ENCODE measurements at regions not wholly inside any gene's neighbourhood (a gene's known extent, or its start where the extent isn't known, plus 50 kb on each side); places are given as distances from the start of the nearest gene placed in this dataset.

GRCh38 chr5:167308466-167308865 lies 983.0 kb upstream of the WWC1 start:
- Histone ChIP-seq H3K9ac (ENCODE audit: low read length) (no peak overlapping the region), H3K27me3 (ENCODE audit: control insufficient read depth, insufficient read depth, low read length) (no peaks in the 10 kb centered on the region), H3K36me3 (ENCODE audit: control insufficient read depth, low read depth, low read length) (no peaks in the 10 kb centered on the region), H3K9me3 (ENCODE audit: control insufficient read depth, low read depth, low read length) (no peaks in the 10 kb centered on the region), H3K4me1 (ENCODE audit: control insufficient read depth, low read depth, low read length) (peaks cover 46% of the 10 kb centered on the region), H3K4me3 (ENCODE audit: low read length) (no peak overlapping the region), H3K27ac (ENCODE audit: low read length) (no peak overlapping the region)

DNA sequence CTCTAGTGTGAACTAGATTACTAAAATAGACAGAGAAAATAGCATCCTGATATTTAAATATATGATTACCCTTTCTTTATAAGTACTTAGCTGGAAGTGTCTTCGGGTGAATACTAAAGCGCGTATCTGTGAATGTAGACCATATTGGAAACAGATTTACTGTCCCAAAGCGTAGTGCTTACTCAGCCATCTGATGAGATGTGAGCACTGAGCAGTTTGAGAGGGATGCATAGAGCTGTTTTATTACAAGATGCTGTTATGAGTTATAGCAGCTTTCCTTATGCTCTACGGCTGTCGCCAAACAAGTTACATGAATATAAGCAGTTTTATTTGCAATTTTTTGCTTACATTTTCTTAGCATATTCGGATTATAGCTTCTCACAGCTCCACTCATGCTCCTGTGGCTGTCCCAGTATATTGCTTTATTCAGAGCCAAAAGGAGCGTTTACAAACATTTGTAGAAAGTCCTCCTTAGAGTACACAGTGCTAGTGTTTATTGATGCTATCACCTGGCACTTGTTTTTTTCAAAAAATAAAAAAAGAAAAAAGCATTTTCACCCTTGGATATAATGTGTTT lies 981.4 kb upstream of the WWC1 start:
- H3K9me3 ChIP-seq (ENCODE audit: control insufficient read depth, low read depth, low read length): no peaks in the 10 kb centered on the region
- H3K4me3 ChIP-seq (ENCODE audit: low read length): no peak overlapping the region
- peaks cover 30% of the 10 kb centered on the region for H3K4me1 ChIP-seq (ENCODE audit: control insufficient read depth, low read depth, low read length)

GRCh38 chr5:167311340-167311739 lies 980.1 kb upstream of the WWC1 start:
- H3K4me3 ChIP-seq (ENCODE audit: low read length): no peak overlapping the region
- H3K9ac ChIP-seq (ENCODE audit: low read length): no peak overlapping the region
- H3K27ac ChIP-seq (ENCODE audit: low read length): no peak overlapping the region
- peaks cover 17% of the 10 kb centered on the region for H3K4me1 ChIP-seq (ENCODE audit: control insufficient read depth, low read depth, low read length)
- H3K9me3 ChIP-seq (ENCODE audit: control insufficient read depth, low read depth, low read length): no peaks in the 10 kb centered on the region
- H3K36me3 ChIP-seq (ENCODE audit: control insufficient read depth, low read depth, low read length): no peaks in the 10 kb centered on the region
- H3K27me3 ChIP-seq (ENCODE audit: control insufficient read depth, insufficient read depth, low read length): no peaks in the 10 kb centered on the region

More for the DNA sequence above, 981.4 kb upstream of the WWC1 start:
- Histone ChIP-seq H3K9ac (ENCODE audit: low read length) (no peak overlapping the region), H3K36me3 (ENCODE audit: control insufficient read depth, low read depth, low read length) (no peaks in the 10 kb centered on the region), H3K27ac (ENCODE audit: low read length) (no peak overlapping the region), H3K27me3 (ENCODE audit: control insufficient read depth, insufficient read depth, low read length) (no peaks in the 10 kb centered on the region)

GRCh38 chr5:167312225-167312624 lies 979.2 kb upstream of the WWC1 start:
- Histone ChIP-seq H3K27me3 (ENCODE audit: control insufficient read depth, insufficient read depth, low read length) (no peaks in the 10 kb centered on the region), H3K36me3 (ENCODE audit: control insufficient read depth, low read depth, low read length) (no peaks in the 10 kb centered on the region), H3K27ac (ENCODE audit: low read length) (no peak overlapping the region), H3K4me3 (ENCODE audit: low read length) (no peak overlapping the region), H3K4me1 (ENCODE audit: control insufficient read depth, low read depth, low read length) (peaks cover 8% of the 10 kb centered on the region), H3K9me3 (ENCODE audit: control insufficient read depth, low read depth, low read length) (no peaks in the 10 kb centered on the region), H3K9ac (ENCODE audit: low read length) (no peak overlapping the region)

GRCh38 chr5:167315762-167316161 lies 975.7 kb upstream of the WWC1 start:
- Histone ChIP-seq H3K9ac (ENCODE audit: low read length) (no peak overlapping the region), H3K9me3 (ENCODE audit: control insufficient read depth, low read depth, low read length) (no peaks in the 10 kb centered on the region), H3K4me1 (ENCODE audit: control insufficient read depth, low read depth, low read length) (peaks cover 17% of the 10 kb centered on the region), H3K27ac (ENCODE audit: low read length) (no peak overlapping the region), H3K36me3 (ENCODE audit: control insufficient read depth, low read depth, low read length) (no peaks in the 10 kb centered on the region), H3K27me3 (ENCODE audit: control insufficient read depth, insufficient read depth, low read length) (no peaks in the 10 kb centered on the region), H3K4me3 (ENCODE audit: low read length) (no peak overlapping the region)

DNA sequence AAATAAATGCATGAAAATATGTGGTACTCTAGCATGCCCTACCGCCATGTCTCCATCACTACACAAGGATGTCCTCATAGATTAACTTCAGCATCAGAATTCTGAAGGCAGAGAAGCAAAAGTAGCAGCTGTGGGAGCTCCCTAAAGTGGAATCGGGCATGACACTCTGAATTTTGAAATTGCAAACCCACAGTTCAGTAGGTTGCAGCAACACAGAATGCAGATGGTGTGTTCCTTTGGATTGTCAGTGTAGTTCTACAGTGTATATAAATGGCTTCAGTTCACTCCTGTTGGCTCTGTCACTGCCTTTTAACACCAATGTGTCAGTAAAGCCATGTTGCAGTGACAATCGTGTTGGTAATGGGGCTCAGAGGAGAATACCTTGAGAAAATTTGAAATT lies 973.6 kb upstream of the WWC1 start:
- H3K27ac ChIP-seq (ENCODE audit: low read length): no peak overlapping the region
- H3K4me1 ChIP-seq (ENCODE audit: control insufficient read depth, low read depth, low read length): peaks cover 17% of the 10 kb centered on the region
- no peaks in the 10 kb centered on the region for H3K27me3 ChIP-seq (ENCODE audit: control insufficient read depth, insufficient read depth, low read length)
- no peaks in the 10 kb centered on the region for H3K9me3 ChIP-seq (ENCODE audit: control insufficient read depth, low read depth, low read length)
- no peak overlapping the region for H3K9ac ChIP-seq (ENCODE audit: low read length)
- H3K36me3 ChIP-seq (ENCODE audit: control insufficient read depth, low read depth, low read length): no peaks in the 10 kb centered on the region
- H3K4me3 ChIP-seq (ENCODE audit: low read length): no peak overlapping the region

- Histone ChIP-seq H3K27me3 (ENCODE audit: control insufficient read depth, insufficient read depth, low read length) (no peaks in the 10 kb centered on the region), H3K4me3 (ENCODE audit: low read length) (no peak overlapping the region), H3K4me1 (ENCODE audit: control insufficient read depth, low read depth, low read length) (peaks cover 17% of the 10 kb centered on the region), H3K9ac (ENCODE audit: low read length) (no peak overlapping the region), H3K27ac (ENCODE audit: low read length) (no peak overlapping the region), H3K36me3 (ENCODE audit: control insufficient read depth, low read depth, low read length) (no peaks in the 10 kb centered on the region), H3K9me3 (ENCODE audit: control insufficient read depth, low read depth, low read length) (no peaks in the 10 kb centered on the region)
These were observed 972.2 kb upstream of the WWC1 start for GRCh38 chr5:167319243-167319642.

DNA sequence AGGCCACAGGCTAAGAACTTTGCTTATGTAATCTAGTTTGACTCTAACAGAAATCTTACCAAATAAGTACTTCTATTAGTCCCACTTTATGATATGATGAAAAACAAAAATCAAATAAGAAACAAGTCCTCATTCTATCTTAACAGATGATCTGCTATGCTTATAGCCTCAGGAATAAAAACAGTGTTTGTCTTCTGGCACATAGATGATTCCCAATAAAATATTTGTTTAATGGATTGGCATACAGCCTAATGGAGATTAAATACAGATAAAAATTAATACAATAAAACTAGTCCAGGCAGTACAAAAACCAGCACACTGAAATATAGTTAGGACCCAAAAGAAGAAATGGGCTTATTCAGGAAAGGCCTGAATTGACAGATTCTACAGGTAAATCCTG lies 971.4 kb upstream of the WWC1 start:
- H3K9me3 ChIP-seq (ENCODE audit: control insufficient read depth, low read depth, low read length): no peaks in the 10 kb centered on the region

DNA sequence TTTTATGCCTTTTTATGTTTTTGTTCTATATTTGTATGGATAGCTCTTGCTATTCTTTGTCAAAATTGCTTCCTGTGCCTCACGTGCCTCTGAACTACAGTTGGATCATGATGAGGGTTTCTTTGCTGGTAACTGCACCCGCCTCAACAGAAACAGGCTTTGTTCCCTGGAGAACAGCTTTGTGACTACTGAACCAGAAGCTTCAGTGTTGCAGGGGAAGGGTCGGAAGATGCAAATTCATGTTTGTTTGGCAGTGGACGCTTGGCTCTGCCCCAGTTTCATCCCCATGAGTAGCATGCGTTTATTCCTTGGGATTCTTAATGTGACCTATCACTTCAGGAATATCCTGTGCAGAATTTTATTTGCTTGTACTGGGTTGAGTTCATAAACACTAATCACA lies 959.1 kb upstream of the WWC1 start:
- Histone ChIP-seq H3K9ac (ENCODE audit: low read length) (no peak overlapping the region), H3K4me3 (ENCODE audit: low read length) (no peak overlapping the region), H3K36me3 (ENCODE audit: control insufficient read depth, low read depth, low read length) (no peaks in the 10 kb centered on the region), H3K27me3 (ENCODE audit: control insufficient read depth, insufficient read depth, low read length) (no peaks in the 10 kb centered on the region), H3K9me3 (ENCODE audit: control insufficient read depth, low read depth, low read length) (no peaks in the 10 kb centered on the region), H3K4me1 (ENCODE audit: control insufficient read depth, low read depth, low read length) (no peaks in the 10 kb centered on the region), H3K27ac (ENCODE audit: low read length) (no peak overlapping the region)

More for the DNA sequence above, 971.4 kb upstream of the WWC1 start:
- no peaks in the 10 kb centered on the region for H3K36me3 ChIP-seq (ENCODE audit: control insufficient read depth, low read depth, low read length)
- H3K27ac ChIP-seq (ENCODE audit: low read length): no peak overlapping the region
- H3K9ac ChIP-seq (ENCODE audit: low read length): no peak overlapping the region
- no peaks in the 10 kb centered on the region for H3K27me3 ChIP-seq (ENCODE audit: control insufficient read depth, insufficient read depth, low read length)
- peaks cover 17% of the 10 kb centered on the region for H3K4me1 ChIP-seq (ENCODE audit: control insufficient read depth, low read depth, low read length)
- H3K4me3 ChIP-seq (ENCODE audit: low read length): no peak overlapping the region

- Histone ChIP-seq H3K27ac (ENCODE audit: low read length) (no peak overlapping the region), H3K4me1 (ENCODE audit: control insufficient read depth, low read depth, low read length) (no peaks in the 10 kb centered on the region), H3K4me3 (ENCODE audit: low read length) (no peak overlapping the region), H3K9me3 (ENCODE audit: control insufficient read depth, low read depth, low read length) (no peaks in the 10 kb centered on the region), H3K9ac (ENCODE audit: low read length) (no peak overlapping the region), H3K36me3 (ENCODE audit: control insufficient read depth, low read depth, low read length) (no peaks in the 10 kb centered on the region), H3K27me3 (ENCODE audit: control insufficient read depth, insufficient read depth, low read length) (no peaks in the 10 kb centered on the region)
These were observed 955.3 kb upstream of the WWC1 start for GRCh38 chr5:167336161-167336560.

GRCh38 chr5:167339205-167339604 lies 952.2 kb upstream of the WWC1 start:
- Histone ChIP-seq H3K4me3 (ENCODE audit: low read length) (no peak overlapping the region), H3K36me3 (ENCODE audit: control insufficient read depth, low read depth, low read length) (no peaks in the 10 kb centered on the region), H3K9ac (ENCODE audit: low read length) (no peak overlapping the region), H3K27ac (ENCODE audit: low read length) (no peak overlapping the region), H3K4me1 (ENCODE audit: control insufficient read depth, low read depth, low read length) (no peaks in the 10 kb centered on the region), H3K27me3 (ENCODE audit: control insufficient read depth, insufficient read depth, low read length) (no peaks in the 10 kb centered on the region), H3K9me3 (ENCODE audit: control insufficient read depth, low read depth, low read length) (no peaks in the 10 kb centered on the region)

DNA sequence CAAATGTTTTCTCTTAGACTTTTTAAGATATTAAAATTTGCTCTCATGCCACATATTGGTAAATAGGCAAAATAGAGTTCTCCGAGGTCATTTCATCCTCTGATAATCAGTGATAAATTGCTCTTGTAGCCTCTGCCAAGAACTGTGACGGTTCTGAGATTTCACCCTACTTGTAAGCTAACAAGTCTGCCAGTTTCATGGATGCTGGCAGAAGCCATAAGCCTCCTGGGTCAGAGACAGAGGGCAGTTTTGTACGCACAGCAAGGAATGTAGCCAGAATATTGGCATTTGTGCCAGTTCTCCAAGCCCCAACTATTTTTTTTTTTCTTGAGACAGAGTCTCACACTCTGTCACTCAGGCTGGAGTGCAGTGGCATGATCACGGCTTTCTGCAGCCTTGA lies 945.0 kb upstream of the WWC1 start:
- no peak overlapping the region for H3K9ac ChIP-seq (ENCODE audit: low read length)
- no peak overlapping the region for H3K27ac ChIP-seq (ENCODE audit: low read length)
- no peaks in the 10 kb centered on the region for H3K9me3 ChIP-seq (ENCODE audit: control insufficient read depth, low read depth, low read length)
- H3K4me3 ChIP-seq (ENCODE audit: low read length): no peak overlapping the region
- H3K36me3 ChIP-seq (ENCODE audit: control insufficient read depth, low read depth, low read length): no peaks in the 10 kb centered on the region
- H3K27me3 ChIP-seq (ENCODE audit: control insufficient read depth, insufficient read depth, low read length): no peaks in the 10 kb centered on the region
- H3K4me1 ChIP-seq (ENCODE audit: control insufficient read depth, low read depth, low read length): no peaks in the 10 kb centered on the region
